ENCODE measurements at regions not wholly inside any gene's neighbourhood (a gene's known extent, or its start where the extent isn't known, plus 50 kb on each side); places are given as distances from the start of the nearest gene placed in this dataset.
A peak's percentile ranks its signal among the peaks of the same experiment; 100 is the strongest.
"Not testable (repeated sequence)": the region's sequence is repeated elsewhere in the genome, so short reads cannot be mapped to it uniquely, and the experiment has no call there.

GRCh38 chr12:25875661-25876060 is 82.8 kb upstream of the RASSF8 start:
- DNase-seq (ENCODE audit: low spot score) = no peak

- no peak for DNase-seq (ENCODE audit: low spot score)
These were observed 82.0 kb upstream of the RASSF8 start for GRCh38 chr12:25876383-25877045.

DNA sequence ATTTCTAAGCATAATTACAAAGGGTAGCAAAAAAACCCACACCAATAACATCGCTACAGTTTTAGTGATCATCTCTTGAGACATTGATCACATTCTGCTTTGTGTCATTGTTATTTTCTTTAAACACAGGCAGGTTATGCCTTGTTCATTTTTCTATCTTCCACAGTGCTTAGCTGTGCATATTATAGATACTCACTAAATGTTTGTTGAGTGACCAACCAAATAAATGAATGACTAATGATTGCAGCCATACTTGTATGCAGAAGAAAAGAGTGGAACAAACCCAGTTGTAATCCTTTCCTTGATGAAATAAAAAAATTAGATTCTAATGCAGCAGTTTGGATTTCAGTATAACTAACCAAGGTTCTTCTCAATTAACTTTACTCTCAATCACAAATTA is 81.0 kb upstream of the RASSF8 start:
- no peak for DNase-seq (ENCODE audit: low spot score)

DNA sequence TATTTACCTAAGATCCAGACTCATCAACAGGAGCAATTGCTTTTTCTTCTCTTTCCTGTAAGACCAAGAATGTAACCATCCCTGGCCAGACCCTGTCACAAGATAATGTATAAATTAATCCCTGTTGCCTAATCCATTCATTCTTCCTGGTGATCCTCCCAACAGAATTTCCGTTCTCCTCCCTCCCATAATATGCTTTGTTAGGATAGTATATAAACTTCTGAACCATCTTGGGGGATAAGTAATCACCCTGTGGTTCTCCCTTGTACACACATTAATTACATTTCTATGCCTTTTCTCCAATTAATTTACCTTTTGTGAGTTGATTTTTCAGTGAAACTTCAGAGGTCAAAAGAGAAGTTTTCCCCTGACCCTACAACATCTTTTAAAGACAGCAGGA is 76.2 kb upstream of the RASSF8 start:
- DNase-seq (ENCODE audit: low spot score) = no peak

GRCh38 chr12:25883026-25883916 is 75.2 kb upstream of the RASSF8 start:
- DNase-seq (ENCODE audit: low spot score) = no peak

- no peak for DNase-seq (ENCODE audit: low spot score)
These were observed 74.2 kb upstream of the RASSF8 start for GRCh38 chr12:25884024-25884919.

- DNase-seq (ENCODE audit: low spot score) = no peak
These were observed 73.6 kb upstream of the RASSF8 start for GRCh38 chr12:25884920-25885234.

DNA sequence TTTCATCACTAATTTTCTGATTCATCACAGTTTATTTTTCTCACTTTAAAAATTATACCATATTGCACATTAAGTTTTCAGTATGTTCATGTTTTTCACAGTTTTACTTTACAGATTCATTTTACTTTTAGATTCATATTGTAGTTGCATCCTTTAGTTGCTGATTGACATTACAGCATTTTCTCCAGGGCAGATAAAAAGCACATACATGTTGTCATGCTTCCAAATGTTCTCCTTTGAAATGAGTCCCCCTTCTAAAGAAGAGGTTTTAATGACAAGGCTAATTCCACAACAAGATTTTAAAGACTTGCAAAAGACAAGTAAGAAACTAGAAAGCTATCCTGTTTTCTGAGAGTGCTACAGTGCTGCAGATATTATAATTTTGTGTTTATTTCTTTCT is 72.1 kb upstream of the RASSF8 start:
- no peak for DNase-seq (ENCODE audit: low spot score)

DNA sequence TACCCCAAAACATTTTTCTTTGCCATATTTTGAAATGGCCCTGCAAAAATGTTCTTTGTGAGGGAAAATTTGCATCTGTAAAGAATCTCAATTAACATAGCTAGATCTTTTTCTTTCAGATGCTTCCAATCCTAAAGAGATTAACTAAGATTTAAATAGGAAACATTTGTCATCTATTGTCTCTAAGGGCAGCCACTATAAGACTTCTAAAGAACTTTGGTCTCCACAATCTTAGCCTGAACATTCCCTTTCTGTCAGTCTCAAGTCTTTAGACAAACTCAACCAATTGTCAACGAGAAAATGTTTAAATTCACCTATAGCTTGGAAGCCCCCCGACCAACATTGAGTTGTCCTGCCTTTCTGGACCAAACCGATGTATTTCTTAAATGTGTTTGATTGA is 71.1 kb upstream of the RASSF8 start:
- DNase-seq (ENCODE audit: low spot score) = no peak

DNA sequence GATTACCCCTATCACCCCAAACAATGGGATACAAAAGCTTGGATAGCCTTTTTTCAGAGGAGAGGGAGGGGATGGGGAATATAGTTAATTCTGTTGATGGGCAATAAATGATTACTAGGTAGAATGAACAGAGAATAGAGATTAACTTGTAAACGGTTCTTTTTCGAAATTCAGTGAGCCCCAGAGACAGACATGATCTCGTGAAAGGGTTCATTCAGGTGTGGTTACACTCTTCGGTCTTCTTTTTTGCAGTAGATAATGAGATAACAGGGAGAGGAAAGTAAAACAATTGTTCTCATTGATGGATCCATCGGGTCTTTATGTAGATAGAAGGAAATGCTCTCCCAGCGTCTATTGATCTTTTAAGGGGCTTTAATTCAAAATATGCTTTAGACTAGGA is 69.3 kb upstream of the RASSF8 start:
- DNase-seq (ENCODE audit: low spot score) = no peak

DNA sequence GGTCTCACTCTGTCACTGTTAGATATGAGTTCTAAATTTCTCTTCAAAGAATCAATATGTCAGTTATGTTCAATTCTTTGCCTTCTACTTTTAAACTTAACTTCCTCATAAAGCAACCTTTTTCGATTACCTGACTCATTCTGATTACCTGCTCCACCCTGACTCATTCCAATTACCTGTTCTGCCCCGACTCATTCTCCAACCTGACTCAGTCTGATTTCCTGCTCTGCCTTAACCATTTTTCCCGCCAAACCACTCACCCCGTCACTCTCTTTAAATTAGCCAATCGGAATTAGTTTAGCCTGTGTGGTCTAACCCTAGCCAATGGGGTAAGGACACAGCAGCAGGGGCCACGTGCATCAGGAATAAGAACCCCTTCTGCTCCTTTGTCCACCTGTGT is 67.4 kb upstream of the RASSF8 start:
- not testable (repeated sequence) for DNase-seq (ENCODE audit: low spot score)

GRCh38 chr12:25894759-25895158 is 63.7 kb upstream of the RASSF8 start:
- no peak for DNase-seq (ENCODE audit: low spot score)

DNA sequence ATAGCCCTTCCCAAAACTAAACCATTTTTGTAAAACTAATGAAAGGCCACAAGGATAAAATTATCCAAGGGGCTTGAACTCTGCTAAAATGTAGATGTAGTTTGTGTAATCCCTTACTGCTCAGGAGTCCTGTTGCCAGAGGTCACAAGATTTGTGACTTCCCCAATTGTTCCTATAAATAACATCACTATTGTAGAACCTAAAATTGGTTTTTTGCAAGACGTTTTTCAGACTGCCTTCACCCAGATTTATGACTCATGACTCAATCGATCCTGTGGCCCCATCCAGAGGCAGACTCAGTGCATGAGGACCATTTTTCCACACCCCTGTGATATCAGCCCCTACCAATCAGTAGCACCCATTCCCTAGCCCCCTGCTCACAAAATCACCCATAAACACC is 61.5 kb upstream of the RASSF8 start:
- DNase-seq (ENCODE audit: low spot score) = no peak

DNA sequence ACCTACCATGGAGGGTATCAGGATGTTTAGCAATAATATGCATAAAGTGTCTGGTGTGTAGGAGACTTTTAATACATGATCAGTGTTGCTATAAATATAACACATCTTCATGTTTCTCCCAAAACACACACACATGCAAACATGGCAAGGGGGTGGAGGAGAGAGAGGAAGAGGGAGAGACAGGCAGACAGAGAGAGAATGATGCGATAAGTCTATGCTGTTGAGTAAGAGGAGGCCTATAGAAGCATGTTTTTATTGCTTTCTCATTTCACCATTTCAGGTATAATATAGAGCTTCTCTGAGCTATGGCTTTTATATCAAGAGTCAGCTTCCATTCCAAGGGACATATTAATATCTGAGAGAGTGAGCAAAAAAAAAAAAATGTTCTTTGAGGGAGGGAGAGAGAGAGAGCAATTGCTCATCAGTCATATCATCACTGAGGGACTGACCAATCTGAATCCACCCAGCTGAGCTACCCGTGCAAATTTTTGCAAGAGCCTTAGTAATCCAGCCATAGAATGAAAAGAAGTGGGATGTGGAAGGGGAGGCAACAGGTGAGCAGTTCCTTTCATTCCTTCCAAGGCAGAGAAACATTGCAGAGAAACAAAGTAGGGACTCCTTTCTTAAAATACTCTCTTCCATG is 54.8 kb upstream of the RASSF8 start:
- DNase-seq (ENCODE audit: low spot score) = no peak

DNA sequence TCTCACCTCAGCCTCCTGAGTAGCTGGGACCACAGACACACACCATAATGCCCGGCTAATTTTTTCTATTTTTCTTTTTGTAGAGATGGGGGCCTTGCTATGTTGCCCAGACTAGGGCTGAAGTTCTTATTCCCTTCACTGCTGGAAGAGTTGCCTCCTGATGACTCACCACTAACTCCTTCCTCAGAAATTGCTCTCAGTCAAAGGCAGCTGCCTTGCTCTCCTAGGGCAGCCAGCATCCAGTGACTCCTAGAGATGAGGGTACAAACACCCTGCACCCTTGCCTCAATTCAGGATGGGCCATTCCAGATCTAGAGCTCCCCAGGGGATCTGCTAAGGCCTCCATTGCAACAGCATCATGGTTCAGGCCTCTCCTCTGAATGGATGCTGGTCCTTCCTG is 54.0 kb upstream of the RASSF8 start:
- no peak for DNase-seq (ENCODE audit: low spot score)

- peak; percentile 26 for DNase-seq (ENCODE audit: low spot score)
These were observed 51.7 kb upstream of the RASSF8 start for GRCh38 chr12:25906651-25907340.

All from putamen (tissue), 1 donor.